ENCODE measurements at regions not wholly inside any gene's neighbourhood (a gene's known extent, or its start where the extent isn't known, plus 50 kb on each side); places are given as distances from the start of the nearest gene placed in this dataset.

GRCh38 chr2:204170411-204170810 is 233.8 kb downstream of the ICOS start:
- TF ChIP-seq YY1 (IDR thresholded peaks at IDR 0.05; ENCODE audit: insufficient read depth, insufficient read length), result no peak
- no peak for TF ChIP-seq SUZ12 (IDR thresholded peaks at IDR 0.05; ENCODE audit: extremely low read depth, insufficient read depth, insufficient read length)
- TF ChIP-seq ZNF274 (IDR thresholded peaks at IDR 0.05; ENCODE audit: low read depth, low read length), result no peak

All from NT2/D1 (cell line).